Astrocyte (in vitro differentiated cells and primary cell): ENCODE measurements at regions not wholly inside any gene's neighbourhood (a gene's known extent, or its start where the extent isn't known, plus 50 kb on each side); places are given as distances from the start of the nearest gene placed in this dataset.
"Not testable (repeated sequence)": the region's sequence is repeated elsewhere in the genome, so short reads cannot be mapped to it uniquely, and the experiment has no call there.

Source experiments
- DNase-seq: peaks from one replicate; pipeline ENCODE4 v3.0.0-alpha.2; 2010; ENCODE audit warnings: low read depth
- FAIRE-seq: peaks from 2 replicates; lab custom pipeline; 2011; peaks lifted over from hg19 to GRCh38; lab: Jason Lieb, UNC
- H2AFZ ChIP-seq: 2 replicates; pipeline ENCODE4 v1.6.0; 2012; ENCODE audit warnings: low read depth, low read length, inconsistent platforms
- H3K27ac ChIP-seq: 2 replicates; pipeline ENCODE4 v1.5.1; 2011; ENCODE audit warnings: low read depth, low read length, inconsistent platforms
- H3K27me3 ChIP-seq: 2 replicates; pipeline ENCODE4 v1.6.0; 2011; ENCODE audit warnings: low read length, inconsistent platforms; ENCODE audit not compliant: insufficient read depth
- H3K36me3 ChIP-seq: 2 replicates; pipeline ENCODE4 v1.5.1; 2011; ENCODE audit warnings: low read length, inconsistent platforms; ENCODE audit not compliant: insufficient read depth
- H3K4me1 ChIP-seq: 2 replicates; pipeline ENCODE4 v1.5.1; 2011; ENCODE audit warnings: low read length, inconsistent platforms; ENCODE audit not compliant: insufficient read depth
- H3K4me2 ChIP-seq: 2 replicates; pipeline ENCODE4 v1.6.0; 2012; ENCODE audit warnings: low read length, inconsistent platforms
- H3K4me3 ChIP-seq: 2 replicates; pipeline ENCODE4 v1.5.1; 2011; ENCODE audit warnings: low read depth, mild to moderate bottlenecking, low read length, inconsistent platforms; ENCODE audit not compliant: insufficient read depth
- H3K79me2 ChIP-seq: 2 replicates; pipeline ENCODE4 v1.6.0; 2012; ENCODE audit warnings: mild to moderate bottlenecking, low read length, inconsistent platforms; ENCODE audit not compliant: insufficient read depth
- H3K9ac ChIP-seq: 2 replicates; pipeline ENCODE4 v1.6.0; 2012; ENCODE audit warnings: mild to moderate bottlenecking, low read length, inconsistent platforms
- H3K9me3 ChIP-seq: 2 replicates; pipeline ENCODE4 v1.5.1; 2012; ENCODE audit warnings: low read depth, mild to moderate bottlenecking, low read length, inconsistent platforms; ENCODE audit not compliant: insufficient read depth
- H4K20me1 ChIP-seq: 2 replicates; pipeline ENCODE4 v1.6.0; 2012; ENCODE audit warnings: low read length, inconsistent platforms; ENCODE audit not compliant: insufficient read depth
- H3K27ac Mint-ChIP-seq: one replicate; pipeline ENCODE4 v1.8.0; 2021; ENCODE audit warnings: mild to moderate bottlenecking, mixed read lengths; ENCODE audit not compliant: unreplicated experiment
- H3K27me3 Mint-ChIP-seq: one replicate; pipeline ENCODE4 v1.8.0; 2021; ENCODE audit warnings: low read depth, mixed read lengths; ENCODE audit not compliant: unreplicated experiment
- H3K36me3 Mint-ChIP-seq: one replicate; pipeline ENCODE4 v1.8.0; 2021; ENCODE audit warnings: low read depth, mixed read lengths; ENCODE audit not compliant: unreplicated experiment
- H3K4me1 Mint-ChIP-seq: one replicate; pipeline ENCODE4 v1.8.0; 2021; ENCODE audit warnings: low read depth, mixed read lengths; ENCODE audit not compliant: unreplicated experiment
- H3K4me3 Mint-ChIP-seq: one replicate; pipeline ENCODE4 v1.8.0; 2021; ENCODE audit warnings: mild to moderate bottlenecking, moderate library complexity, mixed read lengths; ENCODE audit not compliant: unreplicated experiment
- H3K9me3 Mint-ChIP-seq: one replicate; pipeline ENCODE4 v1.8.0; 2021; ENCODE audit warnings: mild to moderate bottlenecking, mixed read lengths; ENCODE audit not compliant: unreplicated experiment
- CTCF ChIP-seq: IDR thresholded peaks from 2 replicates; pipeline ENCODE4 v1.5.1; 2011; ENCODE audit warnings: low read depth, mild to moderate bottlenecking, inconsistent platforms, low read length, moderate library complexity; ENCODE audit not compliant: insufficient read depth
- EZH2 ChIP-seq: IDR thresholded peaks from 2 replicates; pipeline ENCODE4 v1.6.1; 2012; ENCODE audit warnings: mild to moderate bottlenecking, low read length, inconsistent platforms; ENCODE audit not compliant: insufficient read depth

DNA sequence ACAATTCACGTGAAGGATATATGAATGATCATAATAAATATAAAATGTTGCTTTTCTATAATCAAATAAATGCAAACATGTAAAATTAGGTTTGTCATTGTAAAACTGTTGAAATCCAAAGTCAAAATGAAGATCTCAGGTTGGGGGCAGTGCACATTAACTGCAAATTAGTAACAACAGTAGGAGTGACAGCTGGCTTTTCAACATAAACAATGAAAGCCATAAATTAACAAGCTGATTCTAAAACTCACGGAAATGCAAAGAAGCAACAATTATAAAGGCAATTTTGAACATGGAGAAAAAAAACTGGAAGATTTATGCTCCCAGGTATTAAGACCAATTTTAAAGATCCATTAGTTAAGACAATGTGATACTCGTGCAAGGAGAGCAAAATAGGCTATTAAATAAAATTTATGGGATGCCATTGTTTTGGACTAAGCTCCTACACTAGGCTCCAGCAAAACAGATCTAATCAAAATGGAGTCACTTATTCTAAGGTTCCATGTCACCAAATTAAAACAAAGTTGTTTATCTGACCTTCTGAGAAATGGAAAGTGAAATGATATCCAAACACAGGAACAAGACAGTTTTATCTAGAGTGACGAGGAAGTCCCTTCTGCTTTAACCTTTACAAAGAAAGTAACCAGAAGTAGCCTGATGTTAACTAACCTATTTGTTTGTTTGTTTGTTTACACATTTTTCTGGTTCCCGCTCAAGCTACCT, 770.8 kb downstream of the EPHA7 start:
- Histone ChIP-seq H3K9ac (no peak overlapping the region), H3K4me2 (no peak overlapping the region), H3K27ac (no peak overlapping the region), H3K4me3 (no peak overlapping the region), H3K4me1 (no peaks in the 10 kb centered on the region), H4K20me1 (no peaks in the 10 kb centered on the region), H3K79me2 (no peaks in the 10 kb centered on the region), H3K36me3 (no peaks in the 10 kb centered on the region), H2AFZ (no peak overlapping the region), H3K9me3 (no peaks in the 10 kb centered on the region), H3K27me3 (no peaks in the 10 kb centered on the region)
- H3K27ac Mint-ChIP-seq: no peak overlapping the region
- H3K9me3 Mint-ChIP-seq: peaks cover 2% of the 10 kb centered on the region
- FAIRE-seq (no peak), DNase-seq (no peak)
- H3K4me1 Mint-ChIP-seq: no peaks in the 10 kb centered on the region
- H3K36me3 Mint-ChIP-seq: no peaks in the 10 kb centered on the region
- TF ChIP-seq EZH2: no peak
- TF ChIP-seq CTCF: no peak
- H3K4me3 Mint-ChIP-seq: no peak overlapping the region
- H3K27me3 Mint-ChIP-seq: no peaks in the 10 kb centered on the region

DNA sequence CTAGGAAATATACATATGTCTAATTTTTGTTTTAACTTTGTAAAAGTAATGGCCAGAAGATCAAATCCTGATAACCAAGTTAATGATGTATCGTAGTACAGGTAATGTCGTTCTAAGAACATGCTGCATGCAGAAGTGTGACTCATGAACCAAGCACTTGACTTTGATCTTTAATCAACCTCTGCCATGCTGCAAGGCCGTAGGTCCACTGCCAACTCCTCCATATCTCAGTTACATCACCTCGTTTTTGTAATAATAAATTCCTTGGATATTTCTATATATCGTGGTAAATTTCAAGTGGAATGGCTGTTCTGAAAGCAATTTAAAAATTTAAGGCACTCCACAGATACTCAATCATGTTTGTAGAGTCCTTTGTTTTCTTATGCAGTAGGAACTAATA, 771.7 kb downstream of the EPHA7 start:
- Histone ChIP-seq H3K36me3 (no peaks in the 10 kb centered on the region), H3K9me3 (no peaks in the 10 kb centered on the region), H2AFZ (no peak overlapping the region), H3K79me2 (no peaks in the 10 kb centered on the region), H3K4me3 (no peak overlapping the region), H3K27me3 (no peaks in the 10 kb centered on the region), H3K4me2 (no peak overlapping the region), H3K27ac (no peak overlapping the region), H3K9ac (no peak overlapping the region), H4K20me1 (no peaks in the 10 kb centered on the region), H3K4me1 (no peaks in the 10 kb centered on the region)
- H3K27me3 Mint-ChIP-seq: no peaks in the 10 kb centered on the region
- H3K4me3 Mint-ChIP-seq: no peak overlapping the region
- no peak for FAIRE-seq
- TF ChIP-seq EZH2: no peak
- TF ChIP-seq CTCF: no peak
- no peaks in the 10 kb centered on the region for H3K4me1 Mint-ChIP-seq
- no peak overlapping the region for H3K27ac Mint-ChIP-seq
- peaks cover 2% of the 10 kb centered on the region for H3K9me3 Mint-ChIP-seq
- no peaks in the 10 kb centered on the region for H3K36me3 Mint-ChIP-seq
- DNase-seq: peak; percentile 35

DNA sequence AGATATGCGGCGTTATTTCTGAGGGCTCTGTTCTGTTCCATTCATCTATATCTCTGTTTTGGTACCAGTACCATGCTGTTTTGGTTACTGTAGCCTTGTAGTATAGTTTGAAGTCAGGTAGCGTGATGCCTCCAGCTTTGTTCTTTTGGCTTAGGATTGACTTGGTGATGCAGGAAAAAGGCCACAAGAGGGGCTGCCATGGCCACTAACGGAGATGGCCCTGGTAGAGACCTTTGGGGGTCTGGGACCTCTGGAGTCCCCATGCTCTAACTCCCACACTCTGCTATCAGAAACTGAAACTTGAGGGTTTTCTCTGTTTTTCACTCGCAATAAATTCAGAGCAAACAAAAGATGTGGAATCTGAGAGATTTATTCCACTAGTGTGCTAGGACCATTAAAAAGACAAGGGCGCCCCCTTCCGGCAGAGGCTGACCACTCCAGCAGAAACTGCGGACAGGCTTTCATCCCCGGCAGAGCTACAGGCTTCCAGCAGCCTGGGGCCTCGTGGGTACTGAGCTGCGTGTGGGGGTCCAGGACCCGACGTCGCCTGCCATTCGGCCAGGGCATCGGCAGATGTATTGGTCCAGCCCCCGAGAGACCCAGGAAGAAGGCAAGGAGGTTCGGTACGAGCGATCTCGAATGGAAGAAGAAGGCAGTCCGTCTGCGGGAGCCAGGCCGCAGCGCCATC, 775.1 kb downstream of the EPHA7 start:
- H3K27ac ChIP-seq, H3K36me3 ChIP-seq, H3K4me1 Mint-ChIP-seq, H3K4me3 ChIP-seq, H3K9me3 Mint-ChIP-seq, H3K4me3 Mint-ChIP-seq, H3K27me3 Mint-ChIP-seq, H4K20me1 ChIP-seq, H2AFZ ChIP-seq, H3K9me3 ChIP-seq, H3K4me2 ChIP-seq, H3K79me2 ChIP-seq, H3K9ac ChIP-seq, H3K4me1 ChIP-seq, DNase-seq, H3K27ac Mint-ChIP-seq, FAIRE-seq, H3K36me3 Mint-ChIP-seq, H3K27me3 ChIP-seq: not testable (repeated sequence)
- peak; percentile 37 for TF ChIP-seq CTCF
